Neural cell (in vitro differentiated cells): ENCODE measurements at regions not wholly inside any gene's neighbourhood (a gene's known extent, or its start where the extent isn't known, plus 50 kb on each side); places are given as distances from the start of the nearest gene placed in this dataset.

Experiments
- H2AFZ ChIP-seq: fragments of 200-600, 300-800 bp; sonication (generic), shearing (Covaris generic); 2 replicates; pipeline ENCODE4 v1.6.0; 2014; ENCODE audit warnings: low read depth, mild to moderate bottlenecking, antibody characterized with exemption, low read length, moderate library complexity
- H3F3A ChIP-seq: fragments of 200-600 bp; shearing (Covaris generic); 2 replicates; pipeline ENCODE4 v1.6.1; 2016; ENCODE audit warnings: mild to moderate bottlenecking, moderate library complexity, mixed read lengths, antibody characterized with exemption, low read length; ENCODE audit not compliant: insufficient read depth, poor library complexity, severe bottlenecking
- H3K27ac ChIP-seq: fragments of 200-600, 300-800 bp; sonication (generic), shearing (Covaris generic); 2 replicates; pipeline ENCODE4 v1.5.1; 2014; ENCODE audit warnings: mild to moderate bottlenecking, low read length, moderate library complexity
- H3K27me3 ChIP-seq: fragments of 300-800, 200-600 bp; sonication (generic), shearing (Covaris generic); 2 replicates; pipeline ENCODE4 v1.6.0; 2014; ENCODE audit warnings: mild to moderate bottlenecking, low read depth, low read length, moderate library complexity; ENCODE audit not compliant: insufficient read depth
- H3K36me3 ChIP-seq: fragments of 300-800, 200-600 bp; sonication (generic), shearing (Covaris generic); 2 replicates; pipeline ENCODE4 v1.5.1; 2014; ENCODE audit warnings: mild to moderate bottlenecking, antibody characterized with exemption, low read length, moderate library complexity; ENCODE audit not compliant: insufficient read depth
- H3K4me2 ChIP-seq: fragments of 300-800, 200-600 bp; sonication (generic), shearing (Covaris generic); 2 replicates; pipeline ENCODE4 v1.6.0; 2014; ENCODE audit warnings: mild to moderate bottlenecking, low read length
- H3K4me3 ChIP-seq: fragments of 300-800, 200-600 bp; sonication (generic), shearing (Covaris generic); 2 replicates; pipeline ENCODE4 v1.5.1; 2014; ENCODE audit warnings: mild to moderate bottlenecking, low read length, moderate library complexity
- H3K79me2 ChIP-seq: fragments of 200-600 bp; shearing (Covaris generic); replicated peaks from 2 replicates; pipeline ENCODE4 v1.6.0; 2014; ENCODE audit warnings: mild to moderate bottlenecking, low read length, moderate library complexity; ENCODE audit not compliant: insufficient read depth
- H3K9ac ChIP-seq: fragments of 300-800, 200-600 bp; sonication (generic), shearing (Covaris generic); 2 replicates; pipeline ENCODE4 v1.6.1; 2016; ENCODE audit warnings: mild to moderate bottlenecking, low read length, mixed read lengths
- H3K9me2 ChIP-seq: fragments of 200-600 bp; shearing (Covaris generic); 2 replicates; pipeline ENCODE4 v1.6.1; 2016; ENCODE audit warnings: mild to moderate bottlenecking, low read length, mixed read lengths; ENCODE audit not compliant: insufficient read depth
- H3K9me3 ChIP-seq: fragments of 200-600, 300-800 bp; sonication (generic), shearing (Covaris generic); 2 replicates; pipeline ENCODE4 v1.6.1; 2016; ENCODE audit warnings: mild to moderate bottlenecking, mixed run types, low read length, moderate library complexity, mixed read lengths
- H4K20me1 ChIP-seq: fragments of 200-600 bp; shearing (Covaris generic); 2 replicates; pipeline ENCODE4 v1.6.1; 2016; ENCODE audit warnings: mild to moderate bottlenecking, mixed run types; ENCODE audit not compliant: insufficient read depth
- EP300 ChIP-seq: fragments of 450-650 bp; conservative IDR thresholded peaks from 2 replicates; pipeline ENCODE4 v1.6.1; 2014; ENCODE audit warnings: antibody characterized with exemption, mild to moderate bottlenecking, moderate library complexity; ENCODE audit not compliant: poor library complexity, severe bottlenecking
- EZH2 ChIP-seq: fragments of 200-600, 300-800 bp; shearing (Covaris generic), sonication (generic); IDR thresholded peaks from 2 replicates; pipeline ENCODE4 v1.6.1; 2014; ENCODE audit warnings: antibody characterized with exemption, low read length, borderline replicate concordance, mild to moderate bottlenecking; ENCODE audit not compliant: insufficient read depth, poor library complexity, severe bottlenecking
- MXI1 ChIP-seq: fragments of 450-650 bp; conservative IDR thresholded peaks from 2 replicates; pipeline ENCODE4 v1.6.1; 2014; ENCODE audit warnings: antibody characterized with exemption, mild to moderate bottlenecking; ENCODE audit not compliant: poor library complexity, severe bottlenecking
- POLR2AphosphoS5 ChIP-seq: IDR thresholded peaks from 2 replicates; pipeline ENCODE4 v1.6.1; 2012
- RAD21 ChIP-seq: fragments of 450-650 bp; conservative IDR thresholded peaks from 2 replicates; pipeline ENCODE4 v1.6.1; 2014; ENCODE audit warnings: antibody characterized with exemption, mild to moderate bottlenecking, moderate library complexity
- SMC3 ChIP-seq: fragments of 450-650 bp; conservative IDR thresholded peaks from 2 replicates; pipeline ENCODE4 v1.6.1; 2014; ENCODE audit warnings: antibody characterized with exemption, mild to moderate bottlenecking, moderate library complexity; ENCODE audit not compliant: poor library complexity
- TAF1 ChIP-seq: IDR thresholded peaks from 2 replicates; pipeline ENCODE4 v1.6.1; 2012; ENCODE audit warnings: low read depth
- TF ChIP-seq, protein P1 (sequence below): IDR thresholded peaks from 2 replicates; pipeline ENCODE4 v1.6.1; 2012; ENCODE audit warnings: borderline replicate concordance
- TF ChIP-seq, protein P2 (sequence below): fragments of 450-650 bp; IDR thresholded peaks from 2 replicates; pipeline ENCODE4 v1.5.1; 2014; ENCODE audit warnings: antibody characterized with exemption, mild to moderate bottlenecking, moderate library complexity; ENCODE audit not compliant: poor library complexity, severe bottlenecking

DNA sequence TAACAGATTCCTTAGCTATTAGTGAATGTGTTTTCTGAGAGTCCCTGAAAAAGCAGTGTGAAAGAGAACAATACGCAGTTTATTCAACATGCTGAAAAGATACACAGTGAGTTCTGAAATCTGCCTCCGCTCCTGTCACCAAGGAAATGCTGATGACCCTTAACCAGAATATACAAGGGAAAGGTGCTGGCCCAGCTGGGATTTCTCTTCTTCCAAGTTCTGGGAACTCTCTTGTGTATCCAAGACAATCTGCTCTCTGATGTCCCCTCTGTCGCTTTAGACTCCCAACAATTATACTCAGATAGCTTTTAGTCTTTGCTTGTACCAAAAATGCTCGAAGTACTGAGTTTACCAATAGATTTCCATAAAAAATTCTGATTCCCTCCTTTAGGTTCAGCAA, 214.9 kb downstream of the TMEM167A start:
- Histone ChIP-seq H3K4me2 (no peak overlapping the region), H3F3A (no peaks in the 10 kb centered on the region), H4K20me1 (no peaks in the 10 kb centered on the region), H3K27me3 (no peaks in the 10 kb centered on the region), H2AFZ (peak overlapping the region; percentile 38), H3K79me2 (peaks cover 11% of the 10 kb centered on the region), H3K9ac (peak overlapping the region; percentile 56), H3K27ac (peak overlapping the region; percentile 84), H3K4me3 (peak overlapping the region; percentile 34), H3K9me2 (no peaks in the 10 kb centered on the region), H3K36me3 (no peaks in the 10 kb centered on the region), H3K9me3 (no peaks in the 10 kb centered on the region)
- TF ChIP-seq, protein P1, sequence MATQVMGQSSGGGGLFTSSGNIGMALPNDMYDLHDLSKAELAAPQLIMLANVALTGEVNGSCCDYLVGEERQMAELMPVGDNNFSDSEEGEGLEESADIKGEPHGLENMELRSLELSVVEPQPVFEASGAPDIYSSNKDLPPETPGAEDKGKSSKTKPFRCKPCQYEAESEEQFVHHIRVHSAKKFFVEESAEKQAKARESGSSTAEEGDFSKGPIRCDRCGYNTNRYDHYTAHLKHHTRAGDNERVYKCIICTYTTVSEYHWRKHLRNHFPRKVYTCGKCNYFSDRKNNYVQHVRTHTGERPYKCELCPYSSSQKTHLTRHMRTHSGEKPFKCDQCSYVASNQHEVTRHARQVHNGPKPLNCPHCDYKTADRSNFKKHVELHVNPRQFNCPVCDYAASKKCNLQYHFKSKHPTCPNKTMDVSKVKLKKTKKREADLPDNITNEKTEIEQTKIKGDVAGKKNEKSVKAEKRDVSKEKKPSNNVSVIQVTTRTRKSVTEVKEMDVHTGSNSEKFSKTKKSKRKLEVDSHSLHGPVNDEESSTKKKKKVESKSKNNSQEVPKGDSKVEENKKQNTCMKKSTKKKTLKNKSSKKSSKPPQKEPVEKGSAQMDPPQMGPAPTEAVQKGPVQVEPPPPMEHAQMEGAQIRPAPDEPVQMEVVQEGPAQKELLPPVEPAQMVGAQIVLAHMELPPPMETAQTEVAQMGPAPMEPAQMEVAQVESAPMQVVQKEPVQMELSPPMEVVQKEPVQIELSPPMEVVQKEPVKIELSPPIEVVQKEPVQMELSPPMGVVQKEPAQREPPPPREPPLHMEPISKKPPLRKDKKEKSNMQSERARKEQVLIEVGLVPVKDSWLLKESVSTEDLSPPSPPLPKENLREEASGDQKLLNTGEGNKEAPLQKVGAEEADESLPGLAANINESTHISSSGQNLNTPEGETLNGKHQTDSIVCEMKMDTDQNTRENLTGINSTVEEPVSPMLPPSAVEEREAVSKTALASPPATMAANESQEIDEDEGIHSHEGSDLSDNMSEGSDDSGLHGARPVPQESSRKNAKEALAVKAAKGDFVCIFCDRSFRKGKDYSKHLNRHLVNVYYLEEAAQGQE, result peak; percentile 10
- TF ChIP-seq TAF1, result no peak
- no peak for TF ChIP-seq EP300
- TF ChIP-seq SMC3, result no peak
- no peak for TF ChIP-seq POLR2AphosphoS5
- no peak for TF ChIP-seq EZH2
- no peak for TF ChIP-seq RAD21

DNA sequence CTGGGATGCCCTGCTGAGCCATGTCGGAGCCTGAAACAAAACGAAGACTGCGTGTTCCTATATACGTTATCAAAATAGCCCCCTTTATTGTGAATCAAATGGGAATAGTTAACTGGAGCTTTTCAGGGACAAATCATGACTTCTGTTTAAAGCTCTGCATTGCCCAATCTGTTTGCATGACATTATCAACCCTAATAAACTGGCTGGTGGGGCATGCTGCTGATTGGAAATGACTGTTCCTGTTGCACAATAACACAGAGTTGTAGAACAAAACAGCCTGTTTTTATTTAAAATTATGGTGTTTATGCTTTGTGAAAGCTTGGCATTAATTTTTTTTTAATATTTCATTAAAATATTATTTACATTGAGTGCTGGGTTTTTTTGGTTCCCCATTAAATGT, 215.5 kb downstream of the TMEM167A start:
- TF ChIP-seq, protein P1, result no peak
- no peak for TF ChIP-seq SMC3
- TF ChIP-seq TAF1, result no peak
- TF ChIP-seq MXI1, result no peak
- TF ChIP-seq, protein P2, sequence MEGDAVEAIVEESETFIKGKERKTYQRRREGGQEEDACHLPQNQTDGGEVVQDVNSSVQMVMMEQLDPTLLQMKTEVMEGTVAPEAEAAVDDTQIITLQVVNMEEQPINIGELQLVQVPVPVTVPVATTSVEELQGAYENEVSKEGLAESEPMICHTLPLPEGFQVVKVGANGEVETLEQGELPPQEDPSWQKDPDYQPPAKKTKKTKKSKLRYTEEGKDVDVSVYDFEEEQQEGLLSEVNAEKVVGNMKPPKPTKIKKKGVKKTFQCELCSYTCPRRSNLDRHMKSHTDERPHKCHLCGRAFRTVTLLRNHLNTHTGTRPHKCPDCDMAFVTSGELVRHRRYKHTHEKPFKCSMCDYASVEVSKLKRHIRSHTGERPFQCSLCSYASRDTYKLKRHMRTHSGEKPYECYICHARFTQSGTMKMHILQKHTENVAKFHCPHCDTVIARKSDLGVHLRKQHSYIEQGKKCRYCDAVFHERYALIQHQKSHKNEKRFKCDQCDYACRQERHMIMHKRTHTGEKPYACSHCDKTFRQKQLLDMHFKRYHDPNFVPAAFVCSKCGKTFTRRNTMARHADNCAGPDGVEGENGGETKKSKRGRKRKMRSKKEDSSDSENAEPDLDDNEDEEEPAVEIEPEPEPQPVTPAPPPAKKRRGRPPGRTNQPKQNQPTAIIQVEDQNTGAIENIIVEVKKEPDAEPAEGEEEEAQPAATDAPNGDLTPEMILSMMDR, result no peak
- no peak for TF ChIP-seq EP300
- TF ChIP-seq EZH2, result no peak
- TF ChIP-seq POLR2AphosphoS5, result no peak
- TF ChIP-seq RAD21, result no peak
- H3K36me3 ChIP-seq, result no peaks in the 10 kb centered on the region
- no peak overlapping the region for H3K4me3 ChIP-seq
- no peaks in the 10 kb centered on the region for H3F3A ChIP-seq
- no peak overlapping the region for H3K9ac ChIP-seq
- H3K27me3 ChIP-seq, result no peaks in the 10 kb centered on the region
- no peaks in the 10 kb centered on the region for H3K9me3 ChIP-seq
- H3K79me2 ChIP-seq, result peaks cover 11% of the 10 kb centered on the region
- H3K9me2 ChIP-seq, result no peaks in the 10 kb centered on the region
- no peak overlapping the region for H2AFZ ChIP-seq
- peak overlapping the region; percentile 84 for H3K27ac ChIP-seq
- no peaks in the 10 kb centered on the region for H4K20me1 ChIP-seq
- no peak overlapping the region for H3K4me2 ChIP-seq
